Fibroblast of peridontal ligament (primary cell): ENCODE measurements at regions not wholly inside any gene's neighbourhood (a gene's known extent, or its start where the extent isn't known, plus 50 kb on each side); places are given as distances from the start of the nearest gene placed in this dataset.

Experiments
- DNase-seq: peaks from one replicate; pipeline ENCODE4 v3.0.0-alpha.2; 2010; ENCODE audit errors: extremely low read depth

DNA sequence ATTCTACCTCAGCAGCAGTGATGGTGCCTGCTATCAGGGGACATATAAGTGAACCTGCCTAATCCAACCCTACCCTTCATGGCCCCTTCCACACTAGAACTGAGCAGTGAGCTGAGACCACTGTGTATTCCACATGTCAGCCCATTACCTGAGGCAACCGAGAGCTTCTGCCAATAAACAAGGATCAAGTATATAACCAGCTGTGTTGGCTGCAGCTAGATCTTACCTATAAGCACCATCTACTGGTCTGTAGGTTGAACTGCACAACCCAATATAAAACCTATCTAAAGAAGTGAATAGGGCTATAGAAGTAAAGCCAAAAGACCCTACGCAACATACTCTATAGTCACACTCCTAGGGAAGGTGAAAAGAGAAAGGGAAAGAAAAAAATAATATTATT lies 376.9 kb downstream of the HHIPL2 start:
- peak; percentile 68 for DNase-seq

DNA sequence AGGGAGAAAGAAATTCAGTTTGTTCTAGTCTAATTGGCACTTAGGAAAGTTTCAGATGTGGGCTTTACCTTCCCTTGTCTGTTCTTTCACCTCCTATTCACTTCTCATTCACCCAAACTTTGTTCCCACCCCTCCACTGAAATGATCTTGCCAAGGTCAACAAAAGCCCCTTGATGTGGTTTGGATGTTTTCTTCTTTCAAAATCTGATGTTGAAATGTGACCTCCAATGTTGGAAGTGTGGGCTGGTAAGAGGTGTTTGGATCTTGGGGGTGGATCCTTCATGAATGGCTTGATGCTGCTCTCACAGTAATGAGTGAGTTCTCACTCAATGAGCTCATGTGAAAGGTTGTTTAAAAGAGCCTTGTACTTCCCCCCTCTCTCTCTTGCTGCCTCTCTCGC lies 379.3 kb downstream of the HHIPL2 start:
- no peak for DNase-seq

DNA sequence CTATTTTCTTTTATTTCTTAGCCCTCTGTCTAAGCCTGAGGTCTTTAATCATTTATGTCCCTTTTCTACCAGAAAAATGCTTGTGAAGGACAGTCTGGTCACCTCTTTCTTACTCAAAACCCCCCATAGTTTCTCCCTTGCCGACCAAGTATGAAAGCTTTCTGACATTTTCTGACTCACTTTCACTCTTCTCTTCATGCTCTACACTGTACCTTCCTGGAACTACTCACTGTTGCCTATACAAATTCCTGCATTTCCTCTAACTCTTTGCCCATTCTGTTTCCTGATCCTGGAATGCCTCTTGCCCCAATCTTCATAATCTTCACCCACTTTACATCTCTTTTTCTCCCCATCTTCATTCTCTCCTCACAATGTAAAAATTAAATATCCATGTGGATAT lies 380.0 kb downstream of the HHIPL2 start:
- DNase-seq, result peak; percentile 37

DNA sequence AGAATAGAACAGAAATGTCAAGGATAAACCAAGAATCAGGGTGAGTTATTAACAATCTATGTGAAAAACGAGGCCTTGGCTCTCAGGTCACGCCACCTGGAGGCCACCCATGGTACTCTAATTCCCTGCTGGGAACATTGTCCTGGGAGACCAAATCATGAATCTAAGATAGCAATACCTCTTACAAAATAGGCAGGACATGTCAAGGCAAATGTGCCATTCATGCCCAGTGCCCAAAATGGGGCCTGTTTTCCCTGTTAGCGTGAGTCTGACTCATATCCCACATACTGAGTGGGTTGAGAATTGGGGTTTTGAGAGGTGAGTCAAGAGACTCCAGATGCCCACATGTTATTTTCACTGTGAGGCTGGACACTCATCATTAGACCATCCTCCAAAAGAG lies 380.8 kb downstream of the HHIPL2 start:
- DNase-seq, result peak; percentile 89

DNA sequence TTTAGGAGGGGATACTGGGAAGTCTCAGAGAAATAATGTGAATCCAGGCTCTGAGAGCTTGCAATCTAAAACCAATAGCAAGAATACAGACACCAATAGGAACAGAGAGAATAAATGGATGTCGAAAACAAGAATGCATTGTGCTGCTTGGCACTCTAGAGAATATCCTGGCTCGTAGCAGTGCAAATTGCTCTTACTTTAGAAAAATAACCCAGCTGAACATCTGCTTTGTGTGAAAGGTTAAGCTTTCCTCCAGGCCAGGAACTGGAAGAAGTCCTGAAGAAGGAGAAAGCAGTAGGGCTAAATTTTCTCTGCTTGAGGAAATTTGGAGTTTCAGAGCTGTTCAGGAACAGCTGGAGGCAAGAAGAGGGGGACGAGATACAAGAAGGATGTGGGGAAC lies 382.3 kb downstream of the HHIPL2 start:
- peak; percentile 72 for DNase-seq

DNA sequence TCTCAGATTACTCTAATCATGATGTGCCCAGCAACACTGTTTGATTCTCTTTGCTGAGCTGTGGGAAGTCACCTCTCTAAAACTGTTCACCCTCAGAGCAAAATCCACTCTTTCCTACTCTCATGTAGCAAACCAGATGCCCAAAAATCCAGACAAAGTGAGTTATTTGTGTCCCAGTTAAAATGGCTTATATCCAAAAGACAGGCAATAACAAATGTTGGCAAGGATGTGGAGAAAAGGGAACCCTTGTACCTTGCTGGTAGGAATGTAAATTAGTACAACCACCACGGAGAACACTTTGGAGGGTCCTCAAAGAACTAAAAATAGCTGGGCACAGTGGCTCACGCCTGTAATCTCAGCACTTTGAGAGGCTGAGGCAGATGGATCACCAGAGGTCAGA lies 384.0 kb downstream of the HHIPL2 start:
- no peak for DNase-seq

DNA sequence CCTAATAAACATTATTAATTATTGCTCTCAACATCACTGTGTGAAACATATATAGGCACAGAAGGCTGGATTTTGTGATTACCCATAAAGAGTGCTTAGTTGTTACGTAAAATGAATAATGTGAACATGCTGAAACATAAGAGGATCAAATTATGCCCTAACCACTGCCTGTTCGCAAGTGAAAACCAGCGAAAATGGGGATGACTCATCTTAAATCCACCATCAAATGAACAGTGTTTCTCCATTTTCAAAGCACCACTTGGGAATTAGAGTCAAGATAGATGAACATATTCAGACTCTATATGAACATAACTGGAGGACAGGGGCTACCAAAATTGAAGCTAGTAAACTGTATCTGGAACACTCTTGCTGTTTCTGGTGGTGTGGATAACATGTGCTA lies 386.2 kb downstream of the HHIPL2 start:
- peak; percentile 90 for DNase-seq

DNA sequence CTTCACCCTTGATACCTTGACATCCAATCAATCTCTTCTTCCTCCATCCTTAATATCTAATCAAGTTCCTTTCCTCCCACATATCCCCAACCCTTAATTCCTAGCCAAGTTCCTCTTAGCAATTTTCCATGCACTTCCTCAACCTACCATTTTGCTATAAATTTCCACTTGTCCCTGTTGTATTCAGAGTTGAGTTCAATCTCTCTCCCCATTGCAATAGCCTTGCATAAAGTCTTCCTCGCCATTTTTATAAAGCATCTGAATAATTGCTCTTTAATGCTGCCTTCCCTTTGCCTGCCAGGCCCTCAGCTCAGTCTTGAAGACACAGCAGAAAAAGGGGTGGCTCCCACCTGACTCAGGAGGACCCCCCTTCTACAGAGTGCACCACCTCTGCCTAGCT lies 390.3 kb downstream of the HHIPL2 start:
- no peak for DNase-seq

DNA sequence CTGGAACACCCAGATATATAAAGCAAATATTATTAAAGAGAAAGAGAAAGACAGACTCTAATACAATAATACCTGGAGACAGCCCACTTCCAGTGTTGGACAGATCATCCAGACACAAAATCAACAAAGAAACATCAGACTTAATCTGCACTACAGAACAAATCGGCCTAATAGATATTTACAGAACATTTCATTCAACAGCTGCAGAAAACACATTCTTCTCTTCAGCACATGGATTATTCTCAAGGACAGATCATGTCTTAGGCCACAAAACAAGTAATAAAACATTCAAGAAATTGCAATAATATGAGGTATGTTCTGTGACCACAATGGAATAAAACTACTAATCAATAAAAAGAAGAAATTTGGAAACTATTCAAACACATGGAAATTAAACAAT lies 398.3 kb upstream of the DUSP10 start:
- DNase-seq, result no peak

DNA sequence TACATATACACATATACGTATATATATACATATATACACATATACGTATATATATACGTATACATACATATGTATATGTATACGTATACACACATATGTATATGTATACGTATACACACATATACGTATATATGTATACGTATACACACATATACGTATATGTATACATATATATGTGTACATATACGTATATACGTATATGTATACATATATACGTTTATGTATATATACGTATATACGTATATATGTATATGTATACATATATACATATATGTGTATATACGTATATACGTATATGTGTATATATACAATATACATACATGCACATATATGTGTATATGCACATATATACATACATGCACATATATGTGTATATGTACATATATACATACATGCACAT lies 396.2 kb upstream of the DUSP10 start:
- DNase-seq, result no peak

DNA sequence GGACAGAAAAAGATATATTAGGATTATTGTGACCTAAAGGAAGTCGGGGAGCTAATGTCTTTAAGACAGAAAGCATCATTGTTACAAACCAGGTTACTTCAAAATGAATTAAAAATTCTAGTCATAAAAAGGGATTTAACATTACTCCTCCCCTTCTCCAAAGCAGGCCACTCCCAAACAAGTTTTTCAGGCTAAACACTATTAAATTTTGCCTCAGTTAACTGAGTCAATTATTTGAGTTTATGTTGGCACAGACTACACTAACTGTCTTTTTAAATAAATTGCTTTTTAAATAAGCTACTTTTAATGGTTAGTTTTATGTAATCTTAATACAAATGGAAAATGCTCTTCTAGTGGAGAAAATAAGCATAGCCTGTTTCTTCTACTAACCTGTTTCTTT lies 395.0 kb upstream of the DUSP10 start:
- DNase-seq, result no peak

DNA sequence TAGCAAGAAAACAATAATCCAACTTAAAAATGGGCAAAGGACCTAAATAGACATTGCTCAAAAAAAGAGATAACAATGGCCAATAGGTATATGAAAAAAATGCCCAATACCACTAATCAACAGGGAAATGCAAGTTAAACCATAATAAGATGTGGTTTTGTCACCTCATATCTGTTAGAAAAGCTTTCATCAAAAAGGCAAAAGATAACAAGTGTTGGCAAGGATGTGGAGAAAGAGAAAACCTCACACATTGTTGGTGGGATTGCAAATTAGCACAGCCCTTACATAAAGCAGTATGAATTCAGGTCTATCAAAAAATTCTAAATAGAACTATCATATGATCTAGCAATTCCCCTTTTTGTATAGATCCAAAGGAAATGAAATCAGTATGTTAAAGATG lies 387.2 kb upstream of the DUSP10 start:
- DNase-seq, result no peak

DNA sequence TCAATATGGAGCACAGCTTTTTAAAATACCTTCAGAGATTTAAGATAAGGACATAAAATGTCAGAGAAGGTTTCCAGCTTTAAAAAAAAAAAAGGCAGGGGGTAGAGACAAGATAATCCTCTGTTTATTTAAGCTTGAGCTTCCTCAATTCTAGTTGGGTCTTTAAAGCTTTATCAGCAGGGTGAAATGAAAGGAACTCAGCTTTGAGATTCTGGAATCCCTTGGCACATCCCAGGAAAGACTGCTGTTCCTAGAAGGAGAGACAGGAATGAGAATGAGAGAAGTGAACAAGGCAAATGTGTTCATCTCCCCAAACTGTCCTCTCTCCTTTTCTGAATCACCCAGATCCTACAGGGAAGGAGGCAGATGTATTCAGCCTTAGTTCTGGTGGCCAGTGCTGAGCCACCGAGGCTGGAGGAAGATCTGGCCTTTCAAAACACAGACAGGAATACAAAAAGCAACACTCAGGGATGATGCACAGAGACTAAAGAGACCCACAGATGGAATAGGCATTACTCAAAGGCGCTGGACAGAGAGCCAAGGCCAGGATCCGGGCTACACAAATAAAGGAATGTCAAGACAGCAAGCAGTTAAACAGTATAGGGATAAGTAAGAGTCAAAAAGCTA lies 385.8 kb upstream of the DUSP10 start:
- DNase-seq, result no peak

DNA sequence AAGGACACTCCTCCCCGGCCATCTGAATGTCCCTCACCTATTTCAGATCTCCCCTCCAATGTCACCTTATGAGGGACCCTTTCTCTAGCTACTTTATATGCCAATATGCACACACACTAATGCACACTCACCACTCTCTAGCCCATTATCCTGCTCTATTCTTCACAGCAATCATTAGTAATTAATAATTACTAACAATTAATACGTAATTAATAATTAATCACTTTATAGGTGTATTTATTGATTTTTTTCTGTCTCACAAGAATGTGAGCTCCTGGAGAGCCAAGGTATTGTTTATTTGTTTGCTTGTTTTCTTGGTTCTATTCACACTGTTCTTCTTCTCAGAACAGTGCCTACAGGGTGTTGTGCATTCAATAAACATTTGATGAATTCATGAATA lies 385.2 kb upstream of the DUSP10 start:
- no peak for DNase-seq

DNA sequence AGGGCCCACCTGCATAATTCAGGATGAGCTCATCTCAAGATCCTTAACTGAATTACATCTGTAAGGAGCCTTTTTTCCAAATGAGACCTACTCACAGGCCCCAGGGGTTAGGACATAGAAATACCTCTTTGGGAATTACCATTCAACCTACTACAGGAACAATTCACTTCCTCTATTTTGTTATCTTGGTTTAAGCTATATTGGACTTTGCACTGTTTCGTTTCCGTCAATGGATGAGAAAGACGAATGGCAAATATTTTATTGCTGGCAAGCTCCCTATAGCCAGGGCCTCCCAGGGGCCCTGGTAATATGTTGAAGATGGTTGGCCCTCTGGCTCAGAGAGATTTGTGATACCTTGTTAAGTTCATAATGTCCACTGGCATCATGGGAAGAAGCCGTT lies 384.2 kb upstream of the DUSP10 start:
- DNase-seq, result no peak

DNA sequence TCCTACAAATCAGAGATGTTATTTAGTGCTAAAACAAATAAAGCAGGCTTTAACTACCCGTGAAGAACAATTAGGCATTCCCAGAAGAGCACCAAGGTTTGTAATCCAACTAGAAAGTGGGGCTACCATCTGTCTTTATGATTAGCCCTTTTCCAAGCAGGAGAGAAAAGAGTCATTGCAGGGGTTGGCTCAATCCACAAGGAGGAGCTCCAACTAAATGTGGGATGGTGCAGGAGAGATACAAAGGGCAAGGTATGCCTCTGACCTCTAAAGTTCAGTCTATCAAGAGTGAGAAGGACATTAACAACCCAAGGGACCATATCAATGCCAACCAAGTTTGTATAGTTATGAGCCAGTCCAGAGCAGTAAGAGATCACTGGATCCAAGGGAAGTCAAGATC lies 382.7 kb upstream of the DUSP10 start:
- no peak for DNase-seq

DNA sequence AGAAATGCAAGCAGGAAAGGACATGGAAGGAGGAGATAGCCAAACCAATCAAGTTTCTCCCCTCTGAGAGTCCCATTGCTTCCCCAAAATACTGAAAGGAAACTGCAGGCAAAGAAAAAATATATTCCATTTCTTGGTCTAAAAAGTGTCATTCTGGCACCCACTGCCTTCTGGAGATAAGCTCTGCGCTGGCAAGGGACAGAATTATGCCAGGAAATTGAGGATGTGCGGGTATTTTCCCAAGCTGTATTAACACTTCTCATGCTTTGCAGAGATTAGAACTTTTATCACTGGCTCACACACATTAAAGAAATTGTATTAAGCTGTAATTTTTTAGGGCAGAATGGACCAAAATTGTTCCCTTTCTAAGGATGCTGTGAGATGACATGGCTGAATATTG lies 381.2 kb upstream of the DUSP10 start:
- no peak for DNase-seq

DNA sequence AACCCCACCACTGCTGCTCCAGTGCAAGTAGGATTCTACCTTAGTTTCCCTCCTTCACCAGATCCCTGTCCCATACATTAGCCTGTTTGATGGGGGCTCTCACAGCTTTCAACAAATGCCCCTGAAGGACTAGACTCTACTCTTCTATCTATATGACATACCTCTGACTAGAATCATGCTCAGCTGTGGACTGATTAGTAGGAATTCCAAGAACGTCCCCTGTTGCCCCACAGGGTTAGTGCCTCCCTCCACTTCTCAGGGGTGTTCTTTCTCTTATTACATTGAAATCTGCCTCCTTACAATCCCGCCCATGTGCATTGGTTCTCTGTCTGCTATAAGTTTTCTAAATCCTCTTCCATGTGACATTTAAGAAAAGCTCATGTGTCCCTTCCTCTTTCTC lies 375.9 kb upstream of the DUSP10 start:
- DNase-seq, result no peak

DNA sequence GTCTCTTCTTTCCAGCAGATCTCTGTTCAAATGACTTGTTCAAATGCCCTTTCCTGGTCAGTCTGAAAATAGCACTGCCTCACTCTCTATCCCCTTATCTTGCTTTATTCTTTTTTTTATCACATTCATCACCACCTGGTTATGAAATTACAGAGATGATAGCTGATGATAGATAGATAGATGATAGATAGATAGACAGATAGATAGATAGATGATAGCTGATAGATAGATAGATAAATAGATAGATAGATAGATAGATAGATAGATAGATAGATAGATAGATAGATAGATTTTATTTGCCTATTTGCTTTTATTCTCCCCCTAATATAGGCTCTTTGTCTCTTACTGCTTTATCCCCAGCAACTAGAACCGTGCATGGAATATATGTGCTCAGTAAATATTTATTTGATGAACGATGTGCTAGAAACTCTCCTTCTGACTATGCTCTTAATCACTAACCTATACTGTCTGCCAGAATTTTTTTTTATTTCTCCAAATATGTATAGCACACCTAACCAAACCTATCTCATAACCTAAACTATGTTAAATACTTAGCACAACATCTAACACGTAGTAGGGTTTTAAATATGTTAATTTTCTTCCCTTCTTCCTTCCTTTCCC lies 372.8 kb upstream of the DUSP10 start:
- DNase-seq, result no peak

DNA sequence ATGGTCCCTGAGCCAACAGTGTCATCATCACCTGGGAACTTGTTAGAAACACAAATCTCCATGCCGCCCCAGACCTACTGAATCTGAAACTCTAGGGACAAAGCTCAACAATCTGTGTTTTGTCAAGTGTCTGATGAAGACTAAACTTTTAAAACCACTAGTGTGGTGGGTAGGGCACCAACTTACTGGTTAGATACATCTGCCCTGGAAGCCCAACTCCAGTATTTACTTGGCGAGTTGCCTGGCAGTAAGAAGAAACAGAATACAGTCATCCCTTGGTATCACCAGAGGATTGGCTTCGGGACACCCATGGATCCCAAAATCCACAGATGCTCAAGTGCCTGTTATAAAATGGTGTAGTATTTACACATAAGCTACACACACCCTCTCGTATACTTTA lies 367.9 kb upstream of the DUSP10 start:
- peak; percentile 55 for DNase-seq

DNA sequence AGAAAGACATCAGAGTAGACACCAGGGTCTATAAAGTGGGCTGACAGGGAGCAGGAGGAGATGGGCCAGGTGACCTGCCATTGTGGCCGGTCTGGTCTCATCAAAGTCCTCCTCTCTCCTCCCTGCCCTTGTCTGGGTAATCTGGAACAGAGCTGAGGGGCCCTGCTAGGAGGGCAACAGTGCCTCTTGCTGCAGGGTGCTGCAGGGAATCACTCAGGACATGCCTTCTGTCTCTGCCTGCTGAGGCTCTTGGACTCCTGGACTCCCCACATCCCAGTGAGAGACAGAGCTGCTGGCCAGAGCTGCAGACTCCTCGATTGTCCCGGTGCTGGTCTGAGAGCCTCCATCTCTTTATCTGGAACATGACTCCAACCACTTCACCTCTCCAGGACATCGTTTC lies 366.1 kb upstream of the DUSP10 start:
- no peak for DNase-seq

DNA sequence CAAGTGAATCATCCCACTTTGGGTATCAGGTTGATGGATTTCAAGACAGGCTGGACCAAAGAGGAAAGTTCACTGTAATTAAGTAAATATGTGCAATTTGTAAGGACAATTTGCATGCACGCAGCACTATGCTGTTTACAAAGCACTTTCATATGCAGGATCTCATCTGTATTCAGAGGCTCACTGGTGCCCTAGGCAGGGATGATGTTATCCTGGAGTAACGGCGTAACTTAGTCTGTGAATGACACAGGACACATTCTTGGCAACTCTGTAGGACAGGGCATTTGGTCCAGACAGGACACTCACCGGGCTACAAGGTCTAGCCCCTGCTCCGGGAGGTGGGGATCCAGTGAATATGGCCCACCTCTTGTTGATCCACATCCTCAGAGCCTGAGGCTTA lies 365.4 kb upstream of the DUSP10 start:
- DNase-seq, result no peak

DNA sequence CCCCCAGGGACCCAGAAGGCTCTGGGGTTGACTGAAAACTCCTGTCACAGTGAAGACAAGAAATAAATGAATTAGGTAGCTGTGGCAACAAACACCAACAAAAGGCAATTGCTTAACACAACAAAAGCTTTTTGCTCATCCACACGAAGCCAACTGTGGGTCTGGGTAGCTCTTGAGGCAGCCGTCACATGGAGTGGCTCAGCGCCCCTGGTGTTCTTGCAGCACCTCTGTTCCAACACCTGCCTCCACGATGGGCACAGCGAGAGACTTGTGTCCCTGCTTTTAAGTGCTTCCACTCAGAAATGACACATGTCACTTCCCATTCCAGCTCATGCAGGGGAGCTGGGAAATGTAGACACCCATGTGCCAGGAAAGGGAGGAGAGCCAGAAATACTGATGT lies 364.5 kb upstream of the DUSP10 start:
- no peak for DNase-seq

DNA sequence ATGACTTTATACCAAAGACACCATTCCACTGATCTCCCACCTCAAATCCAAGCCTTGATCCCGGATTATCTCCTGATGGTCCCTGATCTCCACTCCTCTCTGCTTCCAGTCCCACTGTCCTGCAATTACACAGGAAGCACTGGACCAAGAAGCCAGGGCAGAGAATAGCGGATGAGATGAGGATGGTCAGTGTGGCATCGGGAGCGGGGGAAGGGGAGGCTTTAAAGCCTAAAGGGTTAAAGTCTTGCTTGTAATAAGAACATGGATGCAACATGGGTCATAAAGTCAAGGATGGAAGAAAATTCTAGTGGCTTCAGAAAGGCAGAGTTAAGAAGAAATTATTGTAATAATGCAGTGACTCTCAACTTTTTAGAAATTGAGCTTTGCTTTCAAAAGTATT lies 364.0 kb upstream of the DUSP10 start:
- DNase-seq, result no peak
